ENCODE measurements at regions not wholly inside any gene's neighbourhood (a gene's known extent, or its start where the extent isn't known, plus 50 kb on each side); places are given as distances from the start of the nearest gene placed in this dataset.

- TF ChIP-seq BCLAF1 (IDR thresholded peaks at IDR 0.05; ENCODE audit: borderline replicate concordance in 1 of 2, control insufficient read depth in 1 of 2, low read depth in 2 of 2, low read length in 1 of 2) (no peak), ATF7 (IDR thresholded peaks at IDR 0.05) (peak; percentile 64), SIX5 (IDR thresholded peaks at IDR 0.05; ENCODE audit: borderline replicate concordance in 1 of 2, insufficient read depth in 1 of 2, low read depth in 1 of 2, low read length in 2 of 2) (no peak), USF1 (CRISPR knock-in tag; IDR thresholded peaks at IDR 0.05) (no peak), CTCF (IDR thresholded peaks at IDR 0.05 in 2 of 3, conservative IDR thresholded peaks at IDR 0.05 in 1 of 3; ENCODE audit: insufficient read depth in 2 of 3, low read depth in 1 of 3, low read length in 3 of 3) (no peak), ZC3H4 (CRISPR knock-in tag; IDR thresholded peaks at IDR 0.05; ENCODE audit: borderline replicate concordance) (no peak), ZNF589 (CRISPR knock-in tag; IDR thresholded peaks at IDR 0.05; ENCODE audit: low read depth) (no peak), ZNF232 (CRISPR knock-in tag; IDR thresholded peaks at IDR 0.05) (no peak), TRIM24 (IDR thresholded peaks at IDR 0.05) (no peak), MCM7 (IDR thresholded peaks at IDR 0.05) (no peak), TAF9B (IDR thresholded peaks at IDR 0.05; ENCODE audit: partially characterized antibody) (peak; percentile 30), ZNF3 (CRISPR knock-in tag; IDR thresholded peaks at IDR 0.05) (no peak), L3MBTL2 (IDR thresholded peaks at IDR 0.05) (no peak; the same call in 1 of the 2 replicates)
These were observed 970.2 kb upstream of the COX7C start (continued) for GRCh38 chr5:85647349-85648127.
